ENCODE measurements at regions not wholly inside any gene's neighbourhood (a gene's known extent, or its start where the extent isn't known, plus 50 kb on each side); places are given as distances from the start of the nearest gene placed in this dataset.

DNA sequence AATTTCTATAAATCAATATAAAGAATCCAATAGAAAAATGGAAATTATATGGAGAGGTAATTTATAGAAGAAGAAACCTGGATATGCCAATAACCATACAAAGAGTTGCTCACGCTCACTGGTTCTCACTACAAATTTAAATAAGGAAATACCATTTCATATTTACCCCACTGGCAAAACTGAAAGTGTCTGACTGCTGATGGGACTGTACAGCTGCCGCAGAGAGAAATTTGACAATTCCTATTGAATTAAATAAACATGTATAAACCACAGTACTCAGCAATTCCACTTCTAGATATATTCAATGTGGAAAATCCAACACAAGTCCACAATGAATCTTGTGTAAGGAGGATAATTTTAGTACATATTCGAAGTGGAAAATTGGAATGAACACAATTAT is 830.4 kb upstream of the GRAMD2B start:
- no TSS peak for BruUV-seq (replicated peaks)
- DNase-seq (ENCODE audit: low read depth, low spot score) (no peak), FAIRE-seq (no peak), ATAC-seq (no peak)
- TF ChIP-seq YBX1 (IDR thresholded peaks at IDR 0.05), result no peak
- SMC1A ChIA-PET (ENCODE audit: uncharacterized antibody, unreplicated experiment), result interaction anchor here (1.3 kb wide), 1 partner anchor 15 kb away, joined by 3 read pairs; no protein-coding TSS in a partner anchor
- Histone ChIP-seq H2AFZ (ENCODE audit: control insufficient read depth, low read depth, low read length) (no peak overlapping the region), H3K9ac (ENCODE audit: control insufficient read depth, insufficient read depth, low read length) (no peak overlapping the region), H3K4me2 (ENCODE audit: control insufficient read depth, insufficient read depth) (no peak overlapping the region), H3K36me3 (ENCODE audit: control insufficient read depth in 2 of 2, insufficient read depth in 2 of 2, low read length in 1 of 2) (no peaks in the 10 kb centered on the region), H3K79me2 (ENCODE audit: control insufficient read depth, insufficient read depth, low read length) (no peaks in the 10 kb centered on the region), H3K4me3 (no peak overlapping the region), H3K27ac (ENCODE audit: control insufficient read depth, insufficient read depth) (no peak overlapping the region), H3K9me3 (replicated peaks; ENCODE audit: control insufficient read depth, insufficient read depth, low read length) (no peaks in the 10 kb centered on the region), H3K4me1 (ENCODE audit: control insufficient read depth, insufficient read depth, low read length) (no peaks in the 10 kb centered on the region), H3K27me3 (replicated peaks in 1 of 2; ENCODE audit: control insufficient read depth in 2 of 2, insufficient read depth in 2 of 2, low read length in 1 of 2) (no peaks in the 10 kb centered on the region), H4K20me1 (ENCODE audit: control insufficient read depth, insufficient read depth) (no peaks in the 10 kb centered on the region)
- POLR2A ChIA-PET, result no interaction called here
- intact Hi-C loops (cut with micrococcal nuclease; ENCODE audit: unreplicated experiment), result no loop called here
- in situ Hi-C loops (cut with MboI), result no loop called here
- RAD21 ChIA-PET (ENCODE audit: unreplicated experiment), result no interaction called here
- CTCF ChIA-PET, result no interaction called here
- 25% methylated on average over 3 of the region's 3 CpGs for WGBS (ENCODE audit: insufficient coverage, insufficient replicate concordance, low lambda C conversion rate, missing lambda C conversion rate)

DNA sequence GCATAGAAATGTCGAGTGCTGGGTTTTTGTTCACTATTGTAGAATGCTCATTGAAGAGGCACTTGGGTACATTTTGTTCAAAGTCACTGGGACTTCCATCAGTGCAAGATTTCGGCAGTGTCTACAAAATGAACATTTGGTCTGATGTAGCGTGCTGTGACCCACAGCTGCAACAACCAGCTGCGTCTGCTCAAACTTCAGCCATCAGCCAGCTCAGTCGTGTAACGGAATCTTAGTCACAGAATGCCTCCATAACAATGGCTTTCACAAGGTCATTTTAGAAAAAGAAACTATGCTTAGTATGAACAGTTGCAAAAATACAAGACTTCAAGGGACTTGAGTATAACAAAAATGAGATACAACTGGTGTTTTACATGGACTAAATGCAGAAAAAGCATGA is 828.1 kb upstream of the GRAMD2B start:
- Histone ChIP-seq H3K27me3 (replicated peaks in 1 of 2; ENCODE audit: control insufficient read depth in 2 of 2, insufficient read depth in 2 of 2, low read length in 1 of 2) (no peaks in the 10 kb centered on the region), H3K36me3 (ENCODE audit: control insufficient read depth in 2 of 2, insufficient read depth in 2 of 2, low read length in 1 of 2) (no peaks in the 10 kb centered on the region), H3K9ac (ENCODE audit: control insufficient read depth, insufficient read depth, low read length) (no peak overlapping the region), H3K9me3 (replicated peaks; ENCODE audit: control insufficient read depth, insufficient read depth, low read length) (no peaks in the 10 kb centered on the region), H2AFZ (ENCODE audit: control insufficient read depth, low read depth, low read length) (no peak overlapping the region), H3K4me2 (ENCODE audit: control insufficient read depth, insufficient read depth) (no peak overlapping the region), H3K4me3 (no peak overlapping the region), H4K20me1 (ENCODE audit: control insufficient read depth, insufficient read depth) (no peaks in the 10 kb centered on the region), H3K4me1 (ENCODE audit: control insufficient read depth, insufficient read depth, low read length) (no peaks in the 10 kb centered on the region), H3K27ac (ENCODE audit: control insufficient read depth, insufficient read depth) (no peak overlapping the region), H3K79me2 (ENCODE audit: control insufficient read depth, insufficient read depth, low read length) (no peaks in the 10 kb centered on the region)
- FAIRE-seq (no peak), DNase-seq (ENCODE audit: low read depth, low spot score) (no peak), ATAC-seq (no peak)
- in situ Hi-C loops (cut with MboI) (no loop called here), intact Hi-C loops (cut with micrococcal nuclease; ENCODE audit: unreplicated experiment) (no loop called here)
- BruUV-seq (replicated peaks), result no TSS peak
- ChIA-PET CTCF (no interaction called here), RAD21 (ENCODE audit: unreplicated experiment) (no interaction called here), POLR2A (no interaction called here), SMC1A (ENCODE audit: uncharacterized antibody, unreplicated experiment) (no interaction called here)
- WGBS (ENCODE audit: insufficient coverage, insufficient replicate concordance, low lambda C conversion rate, missing lambda C conversion rate), result 6% methylated on average over 6 of the region's 6 CpGs
- TF ChIP-seq MEF2B (IDR thresholded peaks at IDR 0.05; ENCODE audit: partially characterized antibody, poor library complexity, severe bottlenecking) (no peak), PAX5 (IDR thresholded peaks at IDR 0.05; ENCODE audit: borderline replicate concordance, low read depth, low read length) (no peak), NFXL1 (IDR thresholded peaks at IDR 0.05; ENCODE audit: borderline replicate concordance) (no peak), ZZZ3 (IDR thresholded peaks at IDR 0.05; ENCODE audit: control insufficient read depth, insufficient read length, low read depth) (no peak), ZNF384 (IDR thresholded peaks at IDR 0.05; ENCODE audit: borderline replicate concordance, low read depth, low read length) (no peak), FOXK2 (IDR thresholded peaks at IDR 0.05) (no peak), PKNOX1 (IDR thresholded peaks at IDR 0.05) (no peak)
- TF ChIP-seq, protein P1, sequence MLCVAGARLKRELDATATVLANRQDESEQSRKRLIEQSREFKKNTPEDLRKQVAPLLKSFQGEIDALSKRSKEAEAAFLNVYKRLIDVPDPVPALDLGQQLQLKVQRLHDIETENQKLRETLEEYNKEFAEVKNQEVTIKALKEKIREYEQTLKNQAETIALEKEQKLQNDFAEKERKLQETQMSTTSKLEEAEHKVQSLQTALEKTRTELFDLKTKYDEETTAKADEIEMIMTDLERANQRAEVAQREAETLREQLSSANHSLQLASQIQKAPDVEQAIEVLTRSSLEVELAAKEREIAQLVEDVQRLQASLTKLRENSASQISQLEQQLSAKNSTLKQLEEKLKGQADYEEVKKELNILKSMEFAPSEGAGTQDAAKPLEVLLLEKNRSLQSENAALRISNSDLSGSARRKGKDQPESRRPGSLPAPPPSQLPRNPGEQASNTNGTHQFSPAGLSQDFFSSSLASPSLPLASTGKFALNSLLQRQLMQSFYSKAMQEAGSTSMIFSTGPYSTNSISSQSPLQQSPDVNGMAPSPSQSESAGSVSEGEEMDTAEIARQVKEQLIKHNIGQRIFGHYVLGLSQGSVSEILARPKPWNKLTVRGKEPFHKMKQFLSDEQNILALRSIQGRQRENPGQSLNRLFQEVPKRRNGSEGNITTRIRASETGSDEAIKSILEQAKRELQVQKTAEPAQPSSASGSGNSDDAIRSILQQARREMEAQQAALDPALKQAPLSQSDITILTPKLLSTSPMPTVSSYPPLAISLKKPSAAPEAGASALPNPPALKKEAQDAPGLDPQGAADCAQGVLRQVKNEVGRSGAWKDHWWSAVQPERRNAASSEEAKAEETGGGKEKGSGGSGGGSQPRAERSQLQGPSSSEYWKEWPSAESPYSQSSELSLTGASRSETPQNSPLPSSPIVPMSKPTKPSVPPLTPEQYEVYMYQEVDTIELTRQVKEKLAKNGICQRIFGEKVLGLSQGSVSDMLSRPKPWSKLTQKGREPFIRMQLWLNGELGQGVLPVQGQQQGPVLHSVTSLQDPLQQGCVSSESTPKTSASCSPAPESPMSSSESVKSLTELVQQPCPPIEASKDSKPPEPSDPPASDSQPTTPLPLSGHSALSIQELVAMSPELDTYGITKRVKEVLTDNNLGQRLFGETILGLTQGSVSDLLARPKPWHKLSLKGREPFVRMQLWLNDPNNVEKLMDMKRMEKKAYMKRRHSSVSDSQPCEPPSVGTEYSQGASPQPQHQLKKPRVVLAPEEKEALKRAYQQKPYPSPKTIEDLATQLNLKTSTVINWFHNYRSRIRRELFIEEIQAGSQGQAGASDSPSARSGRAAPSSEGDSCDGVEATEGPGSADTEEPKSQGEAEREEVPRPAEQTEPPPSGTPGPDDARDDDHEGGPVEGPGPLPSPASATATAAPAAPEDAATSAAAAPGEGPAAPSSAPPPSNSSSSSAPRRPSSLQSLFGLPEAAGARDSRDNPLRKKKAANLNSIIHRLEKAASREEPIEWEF (IDR thresholded peaks at IDR 0.05; ENCODE audit: insufficient replicate concordance, low read depth, low read length), result no peak
- TF ChIP-seq, protein P2, sequence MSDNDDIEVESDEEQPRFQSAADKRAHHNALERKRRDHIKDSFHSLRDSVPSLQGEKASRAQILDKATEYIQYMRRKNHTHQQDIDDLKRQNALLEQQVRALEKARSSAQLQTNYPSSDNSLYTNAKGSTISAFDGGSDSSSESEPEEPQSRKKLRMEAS (IDR thresholded peaks at IDR 0.05; ENCODE audit: low read depth, low read length), result no peak

All from GM12878 (cell line).